B cell (primary cell): ENCODE measurements at regions not wholly inside any gene's neighbourhood (a gene's known extent, or its start where the extent isn't known, plus 50 kb on each side); places are given as distances from the start of the nearest gene placed in this dataset.

Experiments
- ATAC-seq: fragments of 200-7000 bp; cut with Tn5 transposase; one replicate; pipeline ENCODE4 v1.10.0; 2021; ENCODE audit warnings: low read depth, mild to moderate bottlenecking, moderate number of reproducible peaks, moderate library complexity
- CTCF ChIA-PET: fragments of 350-600 bp; sonication (Branson Sonifier 250); formaldehyde crosslinking; loops from one replicate; lab custom pipeline; 2021; ENCODE audit warnings: antibody characterized with exemption, inconsistent platforms; lab: Charles Lee
- POLR2A ChIA-PET: fragments of 350-600 bp; sonication (Branson Sonifier 250); formaldehyde crosslinking; loops from one replicate; lab custom pipeline; 2021; ENCODE audit warnings: antibody characterized with exemption; lab: Charles Lee
- DNase-seq: peaks from one replicate; pipeline ENCODE4 v3.0.0; 2013
- H2AFZ ChIP-seq: 2 replicates; pipeline ENCODE4 v1.6.1; 2012; ENCODE audit warnings: mild to moderate bottlenecking, low read depth, low read length; ENCODE audit not compliant: insufficient read depth, poor library complexity, severe bottlenecking
- H3K27ac ChIP-seq, 2 donors: 1 replicate in 1 of 2; 2 replicates in 1 of 2; pipeline ENCODE4 v1.5.1; 2012 to 2013; ENCODE audit warnings: low read length in 2 of 2, mild to moderate bottlenecking in 2 of 2, moderate library complexity in 1 of 2
- H3K27me3 ChIP-seq, 4 experiments: fragments of 200-600 bp in 1 of 4; sonication (generic) in 1 of 4; replicated peaks in 1 of 4; 1 replicate in 2 of 4; 2 replicates in 2 of 4; pipeline versions ENCODE4 v1.6.1 to v1.7.0; 2013 to 2016; ENCODE audit warnings: low read length in 3 of 4, mild to moderate bottlenecking in 2 of 4, mixed read lengths in 1 of 4, moderate library complexity in 1 of 4; ENCODE audit not compliant: insufficient read depth in 4 of 4, control insufficient read depth in 3 of 4; ENCODE audit errors: control extremely low read depth in 1 of 4
- H3K36me3 ChIP-seq, 2 experiments: replicated peaks in 1 of 2; 1 replicate in 1 of 2; 2 replicates in 1 of 2; pipeline versions ENCODE4 v1.6.1 to v1.7.1; 2013; ENCODE audit warnings: low read length in 1 of 2; ENCODE audit not compliant: insufficient read depth in 2 of 2, control insufficient read depth in 1 of 2; ENCODE audit errors: control extremely low read depth in 1 of 2, extremely low read depth in 1 of 2
- H3K4me1 ChIP-seq, 2 donors: fragments of 200-600 bp in 1 of 2; sonication (generic) in 1 of 2; 1 replicate in 1 of 2; 2 replicates in 1 of 2; pipeline versions ENCODE4 v1.5.1 to v1.6.1; 2013 to 2017; ENCODE audit warnings: low read length in 2 of 2; ENCODE audit not compliant: control insufficient read depth in 2 of 2, insufficient read depth in 2 of 2
- H3K4me2 ChIP-seq: replicated peaks from 2 replicates; pipeline ENCODE3; 2012; ENCODE audit warnings: mild to moderate bottlenecking, low read depth, low read length; ENCODE audit not compliant: poor library complexity, severe bottlenecking
- H3K4me3 ChIP-seq, 5 experiments: fragments of 200-600 bp in 1 of 5; sonication (generic) in 1 of 5; 1 replicate in 3 of 5; 2 replicates in 2 of 5; pipeline versions ENCODE4 v1.5.1 to v1.7.0; 2011 to 2016; ENCODE audit warnings: low read length in 4 of 5, mild to moderate bottlenecking in 4 of 5, low read depth in 2 of 5, control low read depth in 1 of 5, moderate library complexity in 1 of 5; ENCODE audit not compliant: insufficient read depth in 1 of 5; ENCODE audit errors: control extremely low read depth in 1 of 5, extremely low read depth in 1 of 5
- H3K79me2 ChIP-seq: fragments of 200-600 bp; sonication (generic); one replicate; pipeline ENCODE4 v1.6.0; 2016; ENCODE audit warnings: low read length; ENCODE audit not compliant: control insufficient read depth, insufficient read depth
- H3K9ac ChIP-seq: fragments of 200-600 bp; sonication (generic); 2 replicates; pipeline ENCODE4 v1.6.1; 2017; ENCODE audit warnings: mild to moderate bottlenecking, low read length, moderate library complexity
- H3K9me3 ChIP-seq, 3 donors: one replicate each; pipeline versions ENCODE4 v1.6.1 to v1.7.1; 2013; ENCODE audit warnings: low read length in 2 of 3; ENCODE audit not compliant: control insufficient read depth in 2 of 3, insufficient read depth in 1 of 3; ENCODE audit errors: control extremely low read depth in 1 of 3
- H4K20me1 ChIP-seq: 2 replicates; pipeline ENCODE4 v1.6.0; 2012; ENCODE audit warnings: mild to moderate bottlenecking, low read length; ENCODE audit not compliant: insufficient read depth, control insufficient read depth, poor library complexity, severe bottlenecking
- H3K27ac Mint-ChIP-seq: one replicate; pipeline ENCODE4 v1.8.0; 2021; ENCODE audit warnings: mixed read lengths
- H3K27me3 Mint-ChIP-seq: one replicate; pipeline ENCODE4 v1.8.0; 2021; ENCODE audit warnings: mixed read lengths
- H3K4me1 Mint-ChIP-seq: one replicate; pipeline ENCODE4 v1.8.0; 2021; ENCODE audit warnings: mixed read lengths
- H3K4me3 Mint-ChIP-seq: one replicate; pipeline ENCODE4 v1.8.0; 2021; ENCODE audit warnings: mixed read lengths
- H3K9me3 Mint-ChIP-seq: one replicate; pipeline ENCODE4 v1.8.0; 2022; ENCODE audit warnings: mixed read lengths; ENCODE audit not compliant: insufficient read depth
- CTCF ChIP-seq: fragments of 200-600 bp; IDR thresholded peaks from one replicate; pipeline ENCODE4 v1.8.0; 2022; ENCODE audit warnings: antibody characterized with exemption, mild to moderate bottlenecking
- EZH2 ChIP-seq: IDR thresholded peaks from 2 replicates; pipeline ENCODE4 v1.6.1; 2012; ENCODE audit warnings: borderline replicate concordance, low read depth, mild to moderate bottlenecking, moderate library complexity, low read length; ENCODE audit not compliant: insufficient read depth, poor library complexity, severe bottlenecking
- WGBS: methylation state at CpG from one replicate; pipeline ENCODE4 v1.1.5; 2013; ENCODE audit warnings: missing lambda C conversion rate; ENCODE audit not compliant: insufficient coverage; 5-methylcytosine and 5-hydroxymethylcytosine counted together
- intact Hi-C: fragments of 100-400 bp; cut with micrococcal nuclease; formaldehyde crosslinking; loops from one replicate; pipeline ENCODE4 v1.10.0; 2022

- Mint-ChIP-seq H3K4me1 (no peaks in the 10 kb centered on the region), H3K4me3 (no peak overlapping the region), H3K27me3 (no peaks in the 10 kb centered on the region), H3K9me3 (peaks cover 6% of the 10 kb centered on the region), H3K27ac (no peak overlapping the region)
- no CpG with 5 or more reads among the region's 1 CpG for WGBS
- Histone ChIP-seq H3K27me3 (no peaks in the 10 kb centered on the region), H3K79me2 (no peaks in the 10 kb centered on the region), H3K4me2 (no peak overlapping the region), H2AFZ (no peak overlapping the region), H3K27ac (no peak overlapping the region), H3K4me1 (no peaks in the 10 kb centered on the region), H3K4me3 (no peak overlapping the region), H3K36me3 (no peaks in the 10 kb centered on the region), H3K9me3 (no peaks in the 10 kb centered on the region), H3K9ac (no peak overlapping the region), H4K20me1 (no peaks in the 10 kb centered on the region)
- TF ChIP-seq CTCF (no peak), EZH2 (no peak)
- POLR2A ChIA-PET: no interaction called here
- DNase-seq: no peak
- ATAC-seq: no peak
- intact Hi-C loops: no loop called here
- CTCF ChIA-PET: no interaction called here
Measured at GRCh38 chr1:187862506-187862905, 1033.8 kb downstream of the PLA2G4A start.

GRCh38 chr1:187870552-187870951 is 1041.8 kb downstream of the PLA2G4A start:
- WGBS: no CpG with 5 or more reads among the region's 1 CpG

More at GRCh38 chr1:187870552-187870951, 1041.8 kb downstream of the PLA2G4A start:
- ATAC-seq (no peak), DNase-seq (no peak)
- Mint-ChIP-seq H3K4me3 (no peak overlapping the region), H3K27ac (no peak overlapping the region), H3K9me3 (peaks cover 6% of the 10 kb centered on the region), H3K4me1 (no peaks in the 10 kb centered on the region), H3K27me3 (no peaks in the 10 kb centered on the region)
- ChIA-PET POLR2A (no interaction called here), CTCF (no interaction called here)
- no peaks in the 10 kb centered on the region for H4K20me1 ChIP-seq
- H3K27me3 ChIP-seq: no peaks in the 10 kb centered on the region
- intact Hi-C loops: no loop called here
- H3K79me2 ChIP-seq: no peaks in the 10 kb centered on the region
- no peak overlapping the region for H3K9ac ChIP-seq
- no peak overlapping the region for H2AFZ ChIP-seq
- no peaks in the 10 kb centered on the region for H3K4me1 ChIP-seq
- H3K4me3 ChIP-seq: no peak overlapping the region
- no peak overlapping the region for H3K27ac ChIP-seq
- no peak overlapping the region for H3K4me2 ChIP-seq
- H3K9me3 ChIP-seq: no peaks in the 10 kb centered on the region
- TF ChIP-seq CTCF: no peak
- TF ChIP-seq EZH2: no peak
- H3K36me3 ChIP-seq: no peaks in the 10 kb centered on the region
